GM21423 (cell line): ENCODE measurements at regions not wholly inside any gene's neighbourhood (a gene's known extent, or its start where the extent isn't known, plus 50 kb on each side); places are given as distances from the start of the nearest gene placed in this dataset.

ENCODE experiments used
- ATAC-seq: cut with Tn5 transposase; IDR thresholded peaks from one replicate; pipeline ENCODE4 v1.9.1; 2021; ENCODE audit warnings: mild to moderate bottlenecking, moderate library complexity; ENCODE audit not compliant: unreplicated experiment

DNA sequence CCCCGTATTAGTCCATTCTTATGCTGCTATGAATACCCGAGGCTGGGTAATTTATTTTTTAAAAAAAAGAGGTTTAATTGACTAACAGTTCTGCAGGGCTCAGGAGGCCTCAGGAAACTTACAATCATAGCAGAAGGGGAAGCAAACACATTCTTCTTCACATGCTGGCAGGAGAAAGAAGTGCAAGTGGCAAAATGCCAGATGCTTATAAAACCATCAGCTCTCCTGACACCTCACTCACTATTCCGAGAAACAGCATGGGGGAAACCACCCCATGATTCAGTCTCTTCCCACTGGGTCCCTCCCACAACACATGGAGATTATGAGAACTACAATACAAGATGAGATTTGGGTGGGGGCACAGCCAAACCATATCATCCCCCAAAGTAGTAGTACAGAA, 2148.5 kb upstream of the PIK3C3 start:
- no peak for ATAC-seq

DNA sequence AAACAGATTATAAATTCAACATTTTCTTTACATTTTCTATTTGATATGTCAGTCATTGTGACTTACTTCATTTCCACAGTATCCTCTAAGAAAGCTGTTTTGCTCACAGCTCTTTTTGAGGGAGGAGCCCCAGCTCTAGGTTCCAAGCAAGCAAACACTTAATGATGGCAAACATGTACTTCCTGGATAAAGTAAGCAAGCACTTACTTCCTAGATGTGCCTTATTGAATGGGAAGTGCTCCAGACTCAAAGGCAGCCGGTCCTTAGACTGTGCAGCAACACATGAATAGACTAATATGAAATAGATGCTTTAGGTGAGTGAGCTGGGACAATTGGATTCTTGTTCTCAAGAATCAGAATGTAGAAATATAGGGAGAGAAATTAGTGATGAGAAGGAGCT, 2149.8 kb upstream of the PIK3C3 start:
- no peak for ATAC-seq

DNA sequence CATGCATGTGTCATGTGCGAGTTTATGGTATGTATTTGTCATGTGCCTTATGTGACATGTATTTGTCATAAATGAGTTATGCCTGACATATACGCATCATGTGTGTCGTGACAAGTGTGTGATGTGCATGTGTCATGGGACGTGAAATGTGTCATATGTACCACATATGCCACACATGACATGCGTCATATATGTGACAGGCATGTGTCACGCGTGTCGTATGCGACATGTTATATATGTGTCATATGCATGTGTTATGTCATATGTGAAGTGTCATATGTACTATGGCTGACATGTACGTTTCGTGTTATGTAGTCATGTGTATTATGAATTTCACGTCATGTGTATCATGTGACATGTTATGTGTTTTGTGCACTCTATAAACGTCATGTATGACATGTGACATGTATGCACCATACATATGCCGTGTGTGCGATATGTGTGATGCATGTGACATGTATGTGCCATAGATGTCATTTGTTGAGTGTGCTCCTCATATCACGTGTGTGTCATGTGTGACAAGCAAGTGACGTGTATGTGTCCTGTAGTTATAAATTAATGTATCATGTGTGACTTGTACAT, 2152.3 kb upstream of the PIK3C3 start:
- no peak for ATAC-seq

DNA sequence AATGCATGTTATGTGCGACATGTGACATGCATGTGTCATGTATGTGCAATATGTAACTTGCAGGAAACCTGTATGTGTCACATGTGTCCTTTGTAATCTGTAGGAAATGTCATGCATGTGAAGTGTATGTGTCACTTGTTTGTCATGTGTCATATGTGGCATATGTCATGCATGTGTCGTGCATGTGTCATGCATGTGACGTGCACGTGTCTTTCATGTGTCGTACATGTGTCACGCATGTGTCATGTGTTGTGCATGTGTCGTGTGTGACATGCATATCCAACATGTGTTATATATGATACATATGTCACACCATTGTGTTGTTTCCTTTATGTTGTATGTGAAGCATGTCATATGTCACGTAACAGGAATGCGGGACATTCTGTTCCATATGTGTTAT, 2153.2 kb upstream of the PIK3C3 start:
- ATAC-seq: no peak

DNA sequence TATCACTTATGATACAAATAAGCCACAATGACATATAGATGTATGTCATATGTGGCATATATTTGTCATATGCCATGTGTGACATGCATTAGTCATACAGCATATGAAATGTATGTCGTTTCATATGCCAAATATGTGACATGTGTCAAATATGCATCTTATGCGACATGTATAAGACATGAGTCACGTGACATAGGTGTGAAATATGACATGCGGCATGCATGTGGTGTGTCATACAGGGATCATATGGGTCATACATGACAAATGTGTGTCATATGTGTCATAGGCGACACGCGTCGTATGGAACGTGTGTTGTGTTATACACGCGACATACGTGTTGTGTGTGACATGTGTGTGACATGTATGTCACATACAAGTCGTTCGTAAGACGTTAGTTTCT, 2154.0 kb upstream of the PIK3C3 start:
- no peak for ATAC-seq

DNA sequence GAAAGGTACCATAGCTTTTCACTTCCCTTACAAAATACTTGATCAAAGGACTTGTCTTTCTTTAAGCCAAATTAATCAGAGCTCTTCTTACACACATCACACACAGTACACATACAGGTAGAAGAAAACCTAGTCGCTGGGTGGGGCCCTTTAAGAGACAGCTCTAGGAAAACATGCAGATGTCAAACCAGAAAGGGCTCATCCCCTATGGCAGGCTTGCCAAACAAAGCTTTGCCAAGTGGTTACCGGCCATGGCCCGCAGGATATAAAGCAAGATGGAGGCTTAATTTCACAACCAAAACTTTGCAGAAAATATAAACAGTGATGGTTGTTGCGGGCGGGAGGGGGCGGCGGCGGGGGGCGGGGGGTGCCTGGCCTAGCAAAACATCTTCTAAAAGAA, 2156.0 kb upstream of the PIK3C3 start:
- no peak for ATAC-seq

DNA sequence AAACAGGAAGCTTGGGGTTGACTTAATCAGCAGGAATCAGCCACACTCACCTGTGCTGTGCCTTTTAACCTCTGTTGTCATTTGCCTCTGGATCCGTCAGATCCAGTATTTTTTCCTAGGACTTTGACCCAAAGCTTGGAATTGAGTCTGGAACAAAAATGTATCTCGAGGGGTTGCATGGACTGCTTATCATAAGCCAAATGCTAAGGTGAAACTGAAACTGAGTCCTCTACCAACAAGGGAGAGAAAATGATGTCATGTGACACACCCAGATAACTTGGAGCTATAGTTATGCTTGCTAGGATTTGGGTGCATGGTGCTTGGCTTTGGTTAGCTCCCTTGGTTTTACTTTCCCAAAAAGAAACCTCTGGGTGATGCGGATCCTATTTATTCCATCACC, 2158.6 kb upstream of the PIK3C3 start:
- no peak for ATAC-seq

DNA sequence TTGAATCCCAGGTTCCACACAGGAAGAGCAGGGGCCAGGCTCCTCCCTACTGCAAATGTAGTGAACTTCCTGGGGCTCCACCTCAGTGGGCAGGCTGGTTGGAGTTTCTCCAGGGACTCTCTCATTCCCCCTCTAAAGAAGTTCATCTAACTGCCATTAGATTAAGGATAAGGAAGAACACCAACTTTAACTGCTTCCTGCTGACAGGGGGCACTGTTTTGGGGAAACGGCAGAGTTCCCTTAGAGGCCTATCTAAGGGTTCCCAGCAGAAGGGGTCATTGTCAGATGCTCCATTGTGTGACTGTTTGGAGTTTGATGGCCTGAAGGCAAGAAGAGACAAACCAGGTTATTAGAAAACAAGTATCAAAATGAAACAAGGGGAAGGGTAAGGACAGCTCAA, 2159.7 kb upstream of the PIK3C3 start:
- no peak for ATAC-seq

DNA sequence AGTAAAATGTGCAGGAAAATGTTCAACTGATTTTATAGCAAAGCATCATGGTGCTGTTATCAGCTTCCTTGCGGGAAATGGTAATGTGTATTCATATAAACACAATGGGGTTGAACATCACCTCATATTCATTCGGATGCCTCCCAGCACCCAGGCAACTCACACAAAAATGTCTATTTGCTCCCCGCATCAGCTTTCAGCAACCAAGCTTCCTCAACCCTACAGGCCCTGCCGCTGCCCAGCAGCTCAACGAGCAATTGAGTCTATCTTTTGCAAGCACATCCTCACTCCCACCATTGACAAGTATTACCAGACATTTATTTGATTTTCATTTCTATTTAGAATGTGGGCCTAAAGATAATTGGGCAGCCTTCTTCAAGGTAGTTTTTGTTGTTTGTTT, 2161.4 kb upstream of the PIK3C3 start:
- ATAC-seq: no peak

DNA sequence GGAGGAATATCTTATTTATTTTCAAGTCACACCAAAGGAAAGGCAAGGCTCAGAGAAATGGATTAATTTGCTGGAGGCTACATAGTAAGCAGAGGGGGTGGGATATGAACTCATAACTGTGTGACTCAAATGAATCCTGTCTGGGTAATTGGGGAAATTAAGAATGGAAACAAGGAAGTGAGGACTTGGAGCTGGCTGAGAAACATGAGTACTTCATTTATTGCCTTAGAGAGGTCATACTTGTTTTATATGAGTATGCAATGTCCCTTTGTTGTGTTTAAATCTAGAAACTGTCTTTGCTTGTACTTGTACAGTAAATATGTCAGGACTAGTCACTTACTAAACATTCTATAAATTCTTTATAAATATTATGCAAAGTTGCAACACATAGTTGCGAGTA, 2166.7 kb upstream of the PIK3C3 start:
- ATAC-seq: no peak

DNA sequence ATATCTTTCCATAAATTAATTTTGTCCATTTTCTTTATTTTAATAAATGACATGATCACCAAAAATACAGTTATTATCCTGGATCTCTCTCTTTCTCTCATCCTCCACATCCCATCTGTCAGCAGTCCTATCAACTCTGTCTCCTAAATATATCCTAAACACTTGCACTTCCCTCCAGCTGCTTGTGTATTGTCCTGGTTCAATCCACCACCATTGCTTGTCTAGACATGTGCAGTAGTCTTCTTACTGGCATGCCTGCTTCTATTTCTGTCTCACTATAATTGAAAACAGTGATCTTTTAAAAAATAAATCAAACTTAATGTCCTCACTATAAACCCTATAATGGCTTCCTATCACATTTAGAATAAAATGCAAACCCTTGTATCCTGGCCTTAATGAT, 2168.6 kb upstream of the PIK3C3 start:
- no peak for ATAC-seq

DNA sequence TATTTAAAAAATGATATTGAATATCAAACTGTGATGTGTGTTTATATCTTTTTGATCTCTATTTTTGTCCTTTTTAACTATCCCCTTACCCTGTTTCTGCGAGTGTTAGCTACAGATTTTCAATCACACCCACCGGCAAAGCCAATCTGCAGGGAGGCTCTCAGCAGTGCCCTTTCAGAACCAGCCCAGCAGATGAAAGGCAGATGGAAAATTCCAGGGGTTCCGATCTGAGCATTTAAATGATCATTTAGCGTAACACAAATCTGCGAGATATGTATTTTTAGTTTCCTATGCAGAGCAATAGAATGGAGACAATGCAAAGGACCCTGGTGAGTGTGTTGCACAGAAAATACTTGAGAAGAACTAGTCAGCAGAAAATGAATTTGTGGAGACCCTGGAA, 2170.5 kb upstream of the PIK3C3 start:
- ATAC-seq: no peak

DNA sequence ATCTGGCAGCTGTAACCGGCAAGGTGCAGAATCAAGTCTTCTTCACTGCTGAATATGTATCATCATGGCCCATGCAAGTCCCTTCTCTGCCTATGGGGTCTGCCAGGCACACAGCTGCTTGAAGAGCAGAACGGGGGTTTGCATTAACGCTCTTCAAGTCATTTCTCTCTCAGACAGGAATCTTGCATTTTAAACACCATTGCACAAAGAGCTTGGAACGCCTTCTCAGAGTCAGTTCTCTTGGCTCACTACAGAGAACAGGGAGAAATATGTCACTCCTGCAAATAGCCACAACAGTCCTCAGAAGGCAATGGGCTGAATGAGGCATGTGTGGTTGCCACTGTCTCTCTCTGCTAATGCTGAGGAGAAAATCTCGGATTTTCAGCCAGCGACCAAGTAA, 2173.5 kb upstream of the PIK3C3 start:
- no peak for ATAC-seq

DNA sequence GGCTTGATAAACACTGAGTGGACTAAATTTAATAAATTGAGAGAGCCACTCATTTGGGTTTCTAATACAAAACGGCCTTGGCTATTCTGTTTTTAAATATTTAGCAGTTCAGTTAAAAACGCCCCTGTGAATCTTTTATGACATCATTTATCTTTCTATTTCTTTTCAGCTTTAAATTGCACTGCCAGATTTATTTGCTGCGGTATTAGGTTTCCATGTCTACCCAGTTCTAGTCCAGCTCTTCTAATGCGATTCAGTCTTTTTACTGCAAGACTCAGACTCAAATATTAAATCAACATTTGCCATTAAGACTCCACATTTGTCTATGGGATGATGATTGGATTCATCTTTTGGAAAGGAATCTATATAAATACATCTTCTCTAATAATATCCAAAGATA, 2174.3 kb upstream of the PIK3C3 start:
- ATAC-seq: no peak

DNA sequence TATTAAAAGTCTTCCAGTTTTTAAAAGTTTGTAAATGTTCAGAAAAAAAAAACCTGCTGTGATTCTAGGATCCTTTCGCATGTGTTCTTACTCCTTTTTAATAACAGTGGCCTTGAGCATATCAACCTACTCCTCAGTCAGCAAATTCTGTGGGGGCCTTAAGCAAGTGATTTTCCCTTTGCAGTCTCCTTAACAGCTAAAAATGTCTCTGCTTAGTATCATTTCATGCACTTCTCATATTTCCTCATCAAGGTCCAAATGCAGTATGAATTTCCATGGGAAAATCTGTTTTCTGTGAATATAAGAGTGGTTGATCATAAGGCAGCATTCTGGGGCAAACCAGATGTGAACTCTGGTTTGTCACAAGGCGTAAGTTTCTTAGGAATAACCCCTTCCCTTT, 2175.1 kb upstream of the PIK3C3 start:
- ATAC-seq: no peak

DNA sequence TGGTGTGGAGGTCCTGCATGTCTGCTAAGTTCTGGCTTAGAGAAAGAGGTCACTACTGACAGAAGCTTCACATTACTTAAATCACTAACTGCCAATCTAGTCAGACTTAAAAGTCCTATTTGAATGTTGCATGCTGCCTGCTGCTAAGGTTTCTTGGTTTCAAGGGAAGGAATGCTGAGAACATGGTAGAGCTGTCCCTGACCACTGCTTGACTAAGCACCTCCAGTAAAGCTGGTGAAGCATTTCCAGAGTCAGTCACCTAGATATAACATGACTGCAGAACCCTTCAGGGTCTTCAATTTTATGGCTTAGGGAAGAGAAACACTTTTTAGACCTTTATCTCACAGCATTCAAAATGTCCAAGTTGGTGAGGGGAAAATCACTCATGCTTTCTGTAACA, 2178.3 kb upstream of the PIK3C3 start:
- no peak for ATAC-seq

DNA sequence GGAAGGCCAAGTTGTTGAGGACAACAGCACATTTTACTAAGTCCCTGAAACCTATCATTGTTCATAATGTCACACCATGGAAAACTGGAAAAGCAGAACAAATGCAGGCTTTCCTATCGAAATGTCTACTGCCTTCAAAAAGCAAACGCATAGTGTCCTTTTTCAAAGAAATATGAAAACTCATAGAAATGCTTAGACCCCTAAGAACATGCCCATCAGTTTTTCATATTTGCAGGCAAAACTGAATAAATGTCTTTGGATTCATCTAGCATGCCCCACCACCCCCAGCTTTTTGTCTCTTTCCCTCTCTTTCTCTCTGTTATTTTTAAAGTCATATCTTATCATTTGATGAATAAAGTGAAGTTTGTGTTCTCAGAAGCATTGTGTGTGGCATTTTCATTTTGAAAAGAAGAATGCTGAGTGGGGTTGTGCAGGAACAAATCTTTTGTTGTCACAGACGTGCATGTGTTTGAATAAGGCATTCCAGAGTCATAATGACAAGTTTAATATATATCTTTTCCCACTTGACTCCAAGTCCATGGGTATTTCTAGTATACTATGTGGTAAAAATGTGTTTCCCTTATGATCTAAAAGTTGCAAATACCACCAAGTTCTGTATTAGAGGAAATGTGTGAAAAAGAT, 2180.0 kb upstream of the PIK3C3 start:
- no peak for ATAC-seq

DNA sequence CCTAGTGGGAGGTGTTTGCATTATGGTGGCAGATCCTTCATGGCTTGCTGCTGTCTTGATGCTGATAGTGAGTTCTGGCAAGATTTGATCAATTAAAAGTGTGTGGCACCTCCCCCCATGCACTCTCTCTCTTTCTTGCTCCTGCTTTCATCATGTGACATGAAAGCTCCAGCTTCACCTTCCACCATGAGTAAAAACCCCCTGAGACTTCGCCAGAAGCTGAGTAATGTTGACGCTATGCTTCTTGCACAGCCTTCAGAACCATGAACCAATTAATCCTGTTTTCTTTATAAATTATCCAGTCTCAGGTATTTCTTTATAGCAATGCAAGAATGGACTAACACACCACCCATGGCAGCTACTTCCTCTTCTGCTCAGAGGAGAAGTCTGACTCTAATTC, 2181.4 kb upstream of the PIK3C3 start:
- no peak for ATAC-seq

DNA sequence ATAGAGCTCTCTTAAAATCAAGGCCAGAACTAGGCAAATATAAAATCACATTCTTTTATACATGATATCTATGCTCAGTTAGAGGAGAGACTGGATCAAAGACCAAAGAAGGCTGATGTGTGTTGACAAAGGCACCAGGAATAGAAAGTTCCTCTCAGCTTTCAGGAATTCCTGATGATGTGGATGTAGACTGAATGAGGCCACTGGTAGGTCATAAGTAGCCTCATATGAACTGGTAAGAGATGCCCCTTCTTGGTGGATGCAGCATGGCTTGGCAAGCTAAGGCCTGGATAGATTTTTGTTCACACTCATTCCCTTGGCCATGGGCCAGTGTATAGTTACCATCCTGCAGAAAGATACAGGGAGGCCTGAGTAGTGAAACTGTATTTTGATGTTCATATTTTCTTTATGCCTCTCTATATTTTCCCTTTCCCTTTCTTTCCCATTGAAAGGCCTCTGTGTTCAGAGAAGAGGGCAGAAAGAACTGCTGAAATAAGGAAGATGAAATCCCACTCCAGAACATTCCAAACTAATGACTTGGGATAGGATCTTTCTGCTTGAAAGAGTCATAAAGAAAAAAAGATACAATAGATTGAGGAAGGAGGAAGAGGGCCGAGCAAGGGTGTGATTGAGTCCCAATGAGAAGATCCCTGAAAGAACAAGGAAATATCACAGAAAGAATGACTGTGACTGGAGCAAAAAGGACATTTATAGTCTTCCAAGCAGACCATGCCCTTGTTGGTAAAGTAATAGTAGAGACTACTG, 2182.7 kb upstream of the PIK3C3 start:
- no peak for ATAC-seq

DNA sequence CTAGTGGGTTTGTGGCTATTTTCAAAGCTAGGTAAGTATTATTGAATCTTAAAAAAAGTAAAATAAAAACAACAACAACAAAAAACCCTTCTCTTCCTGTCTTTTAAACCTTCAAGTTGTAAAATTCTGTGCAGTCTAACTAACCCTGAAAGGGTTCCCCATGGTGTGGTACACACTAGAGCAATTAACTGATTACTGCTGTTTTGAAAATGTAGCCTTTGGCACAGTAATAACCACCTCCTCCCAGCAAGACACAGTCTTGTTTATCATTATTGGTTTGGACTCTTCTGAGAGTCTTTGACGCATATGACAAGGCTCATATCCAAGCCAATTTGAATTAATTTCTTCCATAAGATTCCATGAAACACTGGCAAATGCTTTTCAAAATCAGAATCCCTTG, 2184.6 kb upstream of the PIK3C3 start:
- no peak for ATAC-seq

DNA sequence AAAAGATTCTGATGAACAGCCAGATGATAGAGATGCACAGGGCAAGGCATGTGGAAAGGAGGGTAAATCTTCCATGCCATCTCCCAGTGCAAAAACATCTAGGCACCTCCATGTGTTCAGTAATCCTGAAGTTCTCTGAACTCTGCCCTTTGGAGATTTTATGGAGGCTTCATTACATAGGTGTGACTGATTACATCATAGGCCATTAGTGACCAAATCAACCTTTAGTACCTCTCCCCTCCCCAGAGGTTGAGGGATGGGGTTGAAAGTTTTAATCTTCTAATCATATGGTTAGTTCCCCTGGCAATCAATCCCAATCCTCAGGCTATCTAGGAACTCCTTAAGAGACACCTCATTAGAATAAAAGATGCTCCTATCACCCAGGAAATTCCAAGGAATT, 2190.2 kb upstream of the PIK3C3 start:
- no peak for ATAC-seq

DNA sequence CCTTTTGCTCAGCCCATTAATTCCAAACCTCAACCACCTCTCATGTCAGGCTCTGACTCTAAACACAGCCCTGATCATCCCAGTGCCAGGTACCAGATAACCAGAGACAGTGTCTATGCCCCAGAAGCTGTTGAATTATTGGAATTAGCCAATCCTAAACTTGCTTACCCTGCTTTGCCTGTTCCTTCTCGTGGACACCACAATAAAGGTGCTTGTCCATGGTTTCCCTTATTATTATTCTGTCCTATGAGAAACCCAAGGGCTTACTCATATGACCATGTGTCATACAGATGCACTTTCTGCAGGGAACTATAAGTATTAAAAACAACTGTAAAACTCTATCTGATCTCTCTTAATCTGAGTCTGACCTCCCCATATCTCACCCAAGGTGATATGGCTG, 2193.8 kb upstream of the PIK3C3 start:
- no peak for ATAC-seq

DNA sequence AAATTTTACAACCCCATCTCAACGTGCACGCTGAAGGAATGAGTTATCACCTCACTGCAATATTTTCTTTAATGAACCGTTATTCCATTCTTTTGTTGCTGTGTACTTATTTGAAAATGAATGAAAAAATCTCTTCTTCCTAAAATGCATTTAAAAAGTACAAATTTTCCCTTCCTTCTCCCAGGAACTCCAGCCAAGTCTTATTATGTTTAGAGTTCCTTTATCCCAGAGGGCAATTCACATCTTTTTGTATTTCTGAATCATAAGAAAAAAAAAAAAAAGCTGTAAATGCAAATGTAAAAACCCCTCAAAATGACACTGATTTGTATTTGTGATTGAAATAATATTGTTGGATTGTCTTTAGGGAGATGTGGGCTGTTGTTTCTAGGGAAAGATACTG, 2194.3 kb upstream of the CELF4 start:
- no peak for ATAC-seq
